ENCODE measurements at regions not wholly inside any gene's neighbourhood (a gene's known extent, or its start where the extent isn't known, plus 50 kb on each side); places are given as distances from the start of the nearest gene placed in this dataset.

DNA sequence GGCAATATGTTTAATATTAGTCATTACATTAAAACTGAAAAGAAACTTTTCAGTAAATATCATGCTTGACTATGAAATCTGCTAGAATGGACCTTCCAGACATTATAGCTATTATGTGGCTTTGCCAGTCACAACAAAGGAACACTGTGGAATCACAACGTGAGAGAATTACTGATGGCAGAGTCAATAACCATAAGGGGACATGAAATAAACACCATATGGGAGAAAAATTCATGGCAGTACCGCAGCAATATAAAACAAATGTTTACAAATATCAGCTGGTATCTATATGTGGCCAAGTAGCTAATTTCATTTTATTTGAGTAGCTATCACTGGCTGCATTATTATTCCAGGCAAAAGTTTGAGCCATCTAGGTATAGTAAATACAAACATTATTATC is 1818.6 kb downstream of the PCDH9 start:
- in situ Hi-C loops (cut with MboI), result no loop called here
- no peaks in the 10 kb centered on the region for H3K79me2 ChIP-seq (ENCODE audit: control insufficient read depth, insufficient read depth, low read length)
- FAIRE-seq (no peak), ATAC-seq (no peak), DNase-seq (ENCODE audit: low read depth, low spot score) (no peak)
- H4K20me1 ChIP-seq (ENCODE audit: control insufficient read depth, insufficient read depth), result no peaks in the 10 kb centered on the region
- H3K4me1 ChIP-seq (ENCODE audit: control insufficient read depth, insufficient read depth, low read length), result no peaks in the 10 kb centered on the region
- BruUV-seq (replicated peaks), result no TSS peak
- no peak overlapping the region for H3K4me3 ChIP-seq
- no peaks in the 10 kb centered on the region for H3K36me3 ChIP-seq (ENCODE audit: control insufficient read depth in 2 of 2, insufficient read depth in 2 of 2, low read length in 1 of 2)
- SMC1A ChIA-PET (ENCODE audit: uncharacterized antibody, unreplicated experiment), result no interaction called here
- CTCF ChIA-PET, result no interaction called here
- POLR2A ChIA-PET, result no interaction called here
- TF ChIP-seq MXI1 (IDR thresholded peaks at IDR 0.05; ENCODE audit: low read depth, low read length) (no peak), WRNIP1 (IDR thresholded peaks at IDR 0.05; ENCODE audit: borderline replicate concordance, low read depth, low read length) (no peak), RUNX3 (IDR thresholded peaks at IDR 0.05; ENCODE audit: low read length) (no peak)
- TF ChIP-seq, protein P1, sequence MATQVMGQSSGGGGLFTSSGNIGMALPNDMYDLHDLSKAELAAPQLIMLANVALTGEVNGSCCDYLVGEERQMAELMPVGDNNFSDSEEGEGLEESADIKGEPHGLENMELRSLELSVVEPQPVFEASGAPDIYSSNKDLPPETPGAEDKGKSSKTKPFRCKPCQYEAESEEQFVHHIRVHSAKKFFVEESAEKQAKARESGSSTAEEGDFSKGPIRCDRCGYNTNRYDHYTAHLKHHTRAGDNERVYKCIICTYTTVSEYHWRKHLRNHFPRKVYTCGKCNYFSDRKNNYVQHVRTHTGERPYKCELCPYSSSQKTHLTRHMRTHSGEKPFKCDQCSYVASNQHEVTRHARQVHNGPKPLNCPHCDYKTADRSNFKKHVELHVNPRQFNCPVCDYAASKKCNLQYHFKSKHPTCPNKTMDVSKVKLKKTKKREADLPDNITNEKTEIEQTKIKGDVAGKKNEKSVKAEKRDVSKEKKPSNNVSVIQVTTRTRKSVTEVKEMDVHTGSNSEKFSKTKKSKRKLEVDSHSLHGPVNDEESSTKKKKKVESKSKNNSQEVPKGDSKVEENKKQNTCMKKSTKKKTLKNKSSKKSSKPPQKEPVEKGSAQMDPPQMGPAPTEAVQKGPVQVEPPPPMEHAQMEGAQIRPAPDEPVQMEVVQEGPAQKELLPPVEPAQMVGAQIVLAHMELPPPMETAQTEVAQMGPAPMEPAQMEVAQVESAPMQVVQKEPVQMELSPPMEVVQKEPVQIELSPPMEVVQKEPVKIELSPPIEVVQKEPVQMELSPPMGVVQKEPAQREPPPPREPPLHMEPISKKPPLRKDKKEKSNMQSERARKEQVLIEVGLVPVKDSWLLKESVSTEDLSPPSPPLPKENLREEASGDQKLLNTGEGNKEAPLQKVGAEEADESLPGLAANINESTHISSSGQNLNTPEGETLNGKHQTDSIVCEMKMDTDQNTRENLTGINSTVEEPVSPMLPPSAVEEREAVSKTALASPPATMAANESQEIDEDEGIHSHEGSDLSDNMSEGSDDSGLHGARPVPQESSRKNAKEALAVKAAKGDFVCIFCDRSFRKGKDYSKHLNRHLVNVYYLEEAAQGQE (IDR thresholded peaks at IDR 0.05; ENCODE audit: low read depth, low read length), result no peak
- no peak overlapping the region for H3K27ac ChIP-seq (ENCODE audit: control insufficient read depth, insufficient read depth)
- H3K9me3 ChIP-seq (replicated peaks; ENCODE audit: control insufficient read depth, insufficient read depth, low read length), result no peaks in the 10 kb centered on the region
- H3K27me3 ChIP-seq (replicated peaks in 1 of 2; ENCODE audit: control insufficient read depth in 2 of 2, insufficient read depth in 2 of 2, low read length in 1 of 2), result no peaks in the 10 kb centered on the region
- no peak overlapping the region for H3K9ac ChIP-seq (ENCODE audit: control insufficient read depth, insufficient read depth, low read length)
- no peak overlapping the region for H3K4me2 ChIP-seq (ENCODE audit: control insufficient read depth, insufficient read depth)
- H2AFZ ChIP-seq (ENCODE audit: control insufficient read depth, low read depth, low read length), result no peak overlapping the region
- 26% methylated on average over 2 of the region's 2 CpGs for whole genome bisulfite sequencing (ENCODE audit: insufficient coverage, insufficient replicate concordance, low lambda C conversion rate, missing lambda C conversion rate)
- RAD21 ChIA-PET (ENCODE audit: unreplicated experiment), result no interaction called here
- intact Hi-C loops (cut with micrococcal nuclease; ENCODE audit: unreplicated experiment), result no loop called here

DNA sequence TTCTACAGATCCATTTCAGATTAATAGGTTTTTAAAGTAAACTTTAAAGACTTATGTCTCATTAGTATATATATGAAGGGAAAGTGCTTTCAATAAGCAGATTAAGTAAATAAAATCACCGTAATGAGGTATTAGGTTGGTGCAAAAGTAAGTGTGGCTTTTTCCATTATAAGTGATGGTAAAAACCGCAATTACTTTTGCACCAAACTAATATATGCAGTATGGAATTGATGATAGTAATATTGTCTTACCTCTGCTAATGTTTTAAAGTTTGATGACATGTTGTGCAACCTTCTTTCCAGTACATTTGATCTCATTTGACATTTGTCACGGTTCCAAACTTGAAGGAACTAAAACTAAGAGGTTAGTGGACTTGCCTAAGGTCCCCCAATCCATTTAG is 1819.3 kb downstream of the PCDH9 start:
- no peak overlapping the region for H3K4me3 ChIP-seq
- SMC1A ChIA-PET (ENCODE audit: uncharacterized antibody, unreplicated experiment), result no interaction called here
- no peak overlapping the region for H3K27ac ChIP-seq (ENCODE audit: control insufficient read depth, insufficient read depth)
- no peaks in the 10 kb centered on the region for H3K27me3 ChIP-seq (replicated peaks in 1 of 2; ENCODE audit: control insufficient read depth in 2 of 2, insufficient read depth in 2 of 2, low read length in 1 of 2)
- ATAC-seq (no peak), DNase-seq (ENCODE audit: low read depth, low spot score) (no peak), FAIRE-seq (no peak)
- no peaks in the 10 kb centered on the region for H3K9me3 ChIP-seq (replicated peaks; ENCODE audit: control insufficient read depth, insufficient read depth, low read length)
- POLR2A ChIA-PET, result no interaction called here
- no peak overlapping the region for H3K4me2 ChIP-seq (ENCODE audit: control insufficient read depth, insufficient read depth)
- RAD21 ChIA-PET (ENCODE audit: unreplicated experiment), result no interaction called here
- no peaks in the 10 kb centered on the region for H3K36me3 ChIP-seq (ENCODE audit: control insufficient read depth in 2 of 2, insufficient read depth in 2 of 2, low read length in 1 of 2)
- WGBS (ENCODE audit: insufficient coverage, insufficient replicate concordance, low lambda C conversion rate, missing lambda C conversion rate), result 41% methylated on average over 3 of the region's 3 CpGs
- no peaks in the 10 kb centered on the region for H3K4me1 ChIP-seq (ENCODE audit: control insufficient read depth, insufficient read depth, low read length)
- in situ Hi-C loops (cut with MboI), result no loop called here
- H2AFZ ChIP-seq (ENCODE audit: control insufficient read depth, low read depth, low read length), result no peak overlapping the region
- TF ChIP-seq RBBP5 (conservative IDR thresholded peaks at IDR 0.05), result no peak
- TF ChIP-seq, protein P2, sequence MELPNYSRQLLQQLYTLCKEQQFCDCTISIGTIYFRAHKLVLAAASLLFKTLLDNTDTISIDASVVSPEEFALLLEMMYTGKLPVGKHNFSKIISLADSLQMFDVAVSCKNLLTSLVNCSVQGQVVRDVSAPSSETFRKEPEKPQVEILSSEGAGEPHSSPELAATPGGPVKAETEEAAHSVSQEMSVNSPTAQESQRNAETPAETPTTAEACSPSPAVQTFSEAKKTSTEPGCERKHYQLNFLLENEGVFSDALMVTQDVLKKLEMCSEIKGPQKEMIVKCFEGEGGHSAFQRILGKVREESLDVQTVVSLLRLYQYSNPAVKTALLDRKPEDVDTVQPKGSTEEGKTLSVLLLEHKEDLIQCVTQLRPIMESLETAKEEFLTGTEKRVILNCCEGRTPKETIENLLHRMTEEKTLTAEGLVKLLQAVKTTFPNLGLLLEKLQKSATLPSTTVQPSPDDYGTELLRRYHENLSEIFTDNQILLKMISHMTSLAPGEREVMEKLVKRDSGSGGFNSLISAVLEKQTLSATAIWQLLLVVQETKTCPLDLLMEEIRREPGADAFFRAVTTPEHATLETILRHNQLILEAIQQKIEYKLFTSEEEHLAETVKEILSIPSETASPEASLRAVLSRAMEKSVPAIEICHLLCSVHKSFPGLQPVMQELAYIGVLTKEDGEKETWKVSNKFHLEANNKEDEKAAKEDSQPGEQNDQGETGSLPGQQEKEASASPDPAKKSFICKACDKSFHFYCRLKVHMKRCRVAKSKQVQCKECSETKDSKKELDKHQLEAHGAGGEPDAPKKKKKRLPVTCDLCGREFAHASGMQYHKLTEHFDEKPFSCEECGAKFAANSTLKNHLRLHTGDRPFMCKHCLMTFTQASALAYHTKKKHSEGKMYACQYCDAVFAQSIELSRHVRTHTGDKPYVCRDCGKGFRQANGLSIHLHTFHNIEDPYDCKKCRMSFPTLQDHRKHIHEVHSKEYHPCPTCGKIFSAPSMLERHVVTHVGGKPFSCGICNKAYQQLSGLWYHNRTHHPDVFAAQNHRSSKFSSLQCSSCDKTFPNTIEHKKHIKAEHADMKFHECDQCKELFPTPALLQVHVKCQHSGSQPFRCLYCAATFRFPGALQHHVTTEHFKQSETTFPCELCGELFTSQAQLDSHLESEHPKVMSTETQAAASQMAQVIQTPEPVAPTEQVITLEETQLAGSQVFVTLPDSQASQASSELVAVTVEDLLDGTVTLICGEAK (IDR thresholded peaks at IDR 0.05; ENCODE audit: borderline replicate concordance), result peak; percentile 63
- H3K79me2 ChIP-seq (ENCODE audit: control insufficient read depth, insufficient read depth, low read length), result no peaks in the 10 kb centered on the region
- no peaks in the 10 kb centered on the region for H4K20me1 ChIP-seq (ENCODE audit: control insufficient read depth, insufficient read depth)
- CTCF ChIA-PET, result no interaction called here
- intact Hi-C loops (cut with micrococcal nuclease; ENCODE audit: unreplicated experiment), result no loop called here
- BruUV-seq (replicated peaks), result no TSS peak
- H3K9ac ChIP-seq (ENCODE audit: control insufficient read depth, insufficient read depth, low read length), result no peak overlapping the region
